HG03108 (cell line): ENCODE measurements at regions not wholly inside any gene's neighbourhood (a gene's known extent, or its start where the extent isn't known, plus 50 kb on each side); places are given as distances from the start of the nearest gene placed in this dataset.
"Not testable (repeated sequence)": the region's sequence is repeated elsewhere in the genome, so short reads cannot be mapped to it uniquely, and the experiment has no call there.

Experiments used
- ATAC-seq: cut with Tn5 transposase; IDR thresholded peaks from one replicate; pipeline ENCODE4 v1.9.1; 2021; ENCODE audit warnings: moderate library complexity; ENCODE audit not compliant: unreplicated experiment

- ATAC-seq, result no peak
These were observed 277.7 kb upstream of the MAP2 start for GRCh38 chr2:209145941-209146681.

GRCh38 chr2:209146682-209147320, 277.0 kb upstream of the MAP2 start:
- ATAC-seq, result no peak

- no peak for ATAC-seq
These were observed 275.9 kb upstream of the MAP2 start for GRCh38 chr2:209147981-209148380.

GRCh38 chr2:209160800-209161588, 262.9 kb upstream of the MAP2 start:
- ATAC-seq, result no peak

- ATAC-seq, result no peak
These were observed 261.7 kb upstream of the MAP2 start for GRCh38 chr2:209162129-209162528.

- ATAC-seq, result no peak
These were observed 241.9 kb upstream of the MAP2 start for GRCh38 chr2:209181984-209182383.

- not testable (repeated sequence) for ATAC-seq
These were observed 237.0 kb upstream of the MAP2 start for GRCh38 chr2:209186886-209187285.

GRCh38 chr2:209189893-209190292, 234.0 kb upstream of the MAP2 start:
- ATAC-seq, result no peak

- ATAC-seq, result no peak
These were observed 232.7 kb upstream of the MAP2 start for GRCh38 chr2:209191139-209191538.

- ATAC-seq, result no peak
These were observed 229.1 kb upstream of the MAP2 start for GRCh38 chr2:209194717-209195116.

GRCh38 chr2:209208211-209208610, 215.6 kb upstream of the MAP2 start:
- ATAC-seq, result no peak

GRCh38 chr2:209209943-209210342, 213.9 kb upstream of the MAP2 start:
- ATAC-seq, result no peak

GRCh38 chr2:209230560-209230959, 193.3 kb upstream of the MAP2 start:
- no peak for ATAC-seq

GRCh38 chr2:209236377-209236776, 187.5 kb upstream of the MAP2 start:
- no peak for ATAC-seq

- ATAC-seq, result no peak
These were observed 184.9 kb upstream of the MAP2 start for GRCh38 chr2:209238765-209239584.

GRCh38 chr2:209239585-209239938, 184.3 kb upstream of the MAP2 start:
- no peak for ATAC-seq

- no peak for ATAC-seq
These were observed 183.6 kb upstream of the MAP2 start for GRCh38 chr2:209240204-209240603.

- no peak for ATAC-seq
These were observed 170.3 kb upstream of the MAP2 start for GRCh38 chr2:209253544-209253943.

GRCh38 chr2:209259767-209260166, 164.1 kb upstream of the MAP2 start:
- no peak for ATAC-seq

- no peak for ATAC-seq
These were observed 163.6 kb upstream of the MAP2 start for GRCh38 chr2:209260281-209260680.
